Smooth muscle cell (in vitro differentiated cells): ENCODE measurements at regions not wholly inside any gene's neighbourhood (a gene's known extent, or its start where the extent isn't known, plus 50 kb on each side); places are given as distances from the start of the nearest gene placed in this dataset.

ENCODE experiments used
- DNase-seq: peaks from one replicate; lab custom pipeline; 2025; ENCODE audit not compliant: unreplicated experiment; lab: John Stamatoyannopoulos, UW
- H2AFZ ChIP-seq: fragments of 200-600 bp; sonication (generic); 2 replicates; pipeline ENCODE4 v1.6.0; 2016; ENCODE audit warnings: antibody characterized with exemption, low read depth, mild to moderate bottlenecking
- H3F3A ChIP-seq: fragments of 200-600 bp; sonication (generic); 2 replicates; pipeline ENCODE4 v1.6.0; 2017; ENCODE audit warnings: antibody characterized with exemption, low read depth
- H3K27ac ChIP-seq: fragments of 200-600 bp; sonication (generic); 2 replicates; pipeline ENCODE4 v1.5.1; 2016; ENCODE audit warnings: low read depth, mild to moderate bottlenecking
- H3K27me3 ChIP-seq: fragments of 200-600 bp; sonication (generic); 2 replicates; pipeline ENCODE4 v1.6.1; 2016; ENCODE audit warnings: low read depth, mild to moderate bottlenecking
- H3K36me3 ChIP-seq: fragments of 200-600 bp; sonication (generic); 2 replicates; pipeline ENCODE4 v1.5.1; 2016; ENCODE audit warnings: low read depth
- H3K4me1 ChIP-seq: fragments of 200-600 bp; sonication (generic); 2 replicates; pipeline ENCODE4 v1.5.1; 2016; ENCODE audit warnings: low read depth
- H3K4me2 ChIP-seq: fragments of 200-600 bp; sonication (generic); 2 replicates; pipeline ENCODE4 v1.6.0; 2016; ENCODE audit warnings: mild to moderate bottlenecking
- H3K4me3 ChIP-seq: fragments of 200-600 bp; sonication (generic); 2 replicates; pipeline ENCODE4 v1.5.1; 2016; ENCODE audit warnings: mild to moderate bottlenecking
- H3K79me2 ChIP-seq: fragments of 200-600 bp; sonication (generic); 2 replicates; pipeline ENCODE4 v1.6.0; 2016; ENCODE audit warnings: low read depth, mild to moderate bottlenecking
- H3K9ac ChIP-seq: fragments of 200-600 bp; sonication (generic); 2 replicates; pipeline ENCODE4 v1.6.0; 2016; ENCODE audit warnings: low read depth
- H3K9me3 ChIP-seq: fragments of 200-600 bp; sonication (generic); replicated peaks from 2 replicates; pipeline ENCODE4 v1.5.1; 2016; ENCODE audit warnings: low read depth
- H4K20me1 ChIP-seq: fragments of 200-600 bp; sonication (generic); 2 replicates; pipeline ENCODE4 v1.6.0; 2016; ENCODE audit warnings: low read depth
- WGBS: methylation state at CpG from one replicate; pipeline ENCODE4 v1.1.7; 2016; ENCODE audit warnings: low lambda C conversion rate; 5-methylcytosine and 5-hydroxymethylcytosine counted together
- TF ChIP-seq, protein P1 (sequence below): fragments of 200-600 bp; sonication (generic); IDR thresholded peaks from 2 replicates; pipeline ENCODE4 v1.5.1; 2017; ENCODE audit warnings: borderline replicate concordance, mild to moderate bottlenecking, antibody characterized with exemption; ENCODE audit not compliant: insufficient read depth, poor library complexity, severe bottlenecking

DNA sequence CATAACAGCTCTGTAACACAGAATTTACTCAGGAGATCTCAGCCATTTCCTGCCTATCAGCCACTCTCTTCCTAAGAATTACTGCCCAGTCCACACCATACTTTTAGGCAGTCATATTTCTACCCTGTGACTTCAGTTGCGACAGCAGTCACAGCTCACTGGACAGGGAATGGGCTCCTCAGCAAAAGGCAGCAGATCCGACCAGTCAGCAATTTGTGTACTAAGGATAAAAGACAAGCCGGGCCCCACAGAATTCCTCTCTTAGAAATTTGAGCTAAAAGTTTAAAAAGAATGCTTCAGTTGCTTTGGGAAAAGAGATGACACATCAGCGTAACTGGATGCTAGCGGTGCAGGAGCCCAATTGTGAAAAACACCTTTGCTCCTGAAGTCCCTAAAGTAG, 172.1 kb downstream of the ENC1 start:
- Histone ChIP-seq H2AFZ (peak overlapping the region; percentile 89), H4K20me1 (no peaks in the 10 kb centered on the region), H3K79me2 (no peaks in the 10 kb centered on the region), H3K36me3 (no peaks in the 10 kb centered on the region), H3K27me3 (no peaks in the 10 kb centered on the region), H3K4me2 (peak overlapping the region; percentile 28), H3F3A (no peaks in the 10 kb centered on the region), H3K4me1 (no peaks in the 10 kb centered on the region), H3K4me3 (no peak overlapping the region), H3K9ac (no peak overlapping the region), H3K9me3 (no peaks in the 10 kb centered on the region), H3K27ac (no peak overlapping the region)
- DNase-seq: no peak
- TF ChIP-seq, protein P1, sequence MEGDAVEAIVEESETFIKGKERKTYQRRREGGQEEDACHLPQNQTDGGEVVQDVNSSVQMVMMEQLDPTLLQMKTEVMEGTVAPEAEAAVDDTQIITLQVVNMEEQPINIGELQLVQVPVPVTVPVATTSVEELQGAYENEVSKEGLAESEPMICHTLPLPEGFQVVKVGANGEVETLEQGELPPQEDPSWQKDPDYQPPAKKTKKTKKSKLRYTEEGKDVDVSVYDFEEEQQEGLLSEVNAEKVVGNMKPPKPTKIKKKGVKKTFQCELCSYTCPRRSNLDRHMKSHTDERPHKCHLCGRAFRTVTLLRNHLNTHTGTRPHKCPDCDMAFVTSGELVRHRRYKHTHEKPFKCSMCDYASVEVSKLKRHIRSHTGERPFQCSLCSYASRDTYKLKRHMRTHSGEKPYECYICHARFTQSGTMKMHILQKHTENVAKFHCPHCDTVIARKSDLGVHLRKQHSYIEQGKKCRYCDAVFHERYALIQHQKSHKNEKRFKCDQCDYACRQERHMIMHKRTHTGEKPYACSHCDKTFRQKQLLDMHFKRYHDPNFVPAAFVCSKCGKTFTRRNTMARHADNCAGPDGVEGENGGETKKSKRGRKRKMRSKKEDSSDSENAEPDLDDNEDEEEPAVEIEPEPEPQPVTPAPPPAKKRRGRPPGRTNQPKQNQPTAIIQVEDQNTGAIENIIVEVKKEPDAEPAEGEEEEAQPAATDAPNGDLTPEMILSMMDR: no peak
- WGBS: 64% methylated on average over 5 of the region's 5 CpGs

DNA sequence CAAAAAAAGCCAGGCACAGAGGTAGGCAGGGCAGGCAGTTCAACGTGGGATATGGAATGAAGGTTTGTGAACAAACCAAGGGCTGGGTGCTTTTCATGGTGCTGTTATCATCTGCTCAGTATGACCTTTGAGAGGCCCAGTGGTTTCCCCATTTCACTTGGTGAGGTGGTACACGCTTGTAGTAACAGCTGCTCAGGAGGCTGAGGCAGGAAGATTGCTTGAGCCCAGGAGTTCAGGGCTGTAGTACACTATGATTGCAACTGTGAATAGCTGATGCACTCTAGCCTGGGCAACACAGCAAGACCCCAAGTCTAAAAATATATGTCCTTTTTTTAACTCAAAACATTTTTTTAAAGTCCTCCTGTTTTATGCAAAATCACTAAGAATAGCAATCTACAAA, 174.8 kb downstream of the ENC1 start:
- no peak for DNase-seq
- no peaks in the 10 kb centered on the region for H3K4me1 ChIP-seq
- H3F3A ChIP-seq: no peaks in the 10 kb centered on the region
- H3K27ac ChIP-seq: no peak overlapping the region
- H3K79me2 ChIP-seq: no peaks in the 10 kb centered on the region
- H3K36me3 ChIP-seq: no peaks in the 10 kb centered on the region
- 92% methylated on average over 2 of the region's 2 CpGs for WGBS
- no peaks in the 10 kb centered on the region for H3K27me3 ChIP-seq
- TF ChIP-seq, protein P1: no peak
- no peaks in the 10 kb centered on the region for H4K20me1 ChIP-seq
- no peak overlapping the region for H3K4me2 ChIP-seq
- H2AFZ ChIP-seq: no peak overlapping the region
- no peak overlapping the region for H3K9ac ChIP-seq
- no peaks in the 10 kb centered on the region for H3K9me3 ChIP-seq
- H3K4me3 ChIP-seq: no peak overlapping the region

DNA sequence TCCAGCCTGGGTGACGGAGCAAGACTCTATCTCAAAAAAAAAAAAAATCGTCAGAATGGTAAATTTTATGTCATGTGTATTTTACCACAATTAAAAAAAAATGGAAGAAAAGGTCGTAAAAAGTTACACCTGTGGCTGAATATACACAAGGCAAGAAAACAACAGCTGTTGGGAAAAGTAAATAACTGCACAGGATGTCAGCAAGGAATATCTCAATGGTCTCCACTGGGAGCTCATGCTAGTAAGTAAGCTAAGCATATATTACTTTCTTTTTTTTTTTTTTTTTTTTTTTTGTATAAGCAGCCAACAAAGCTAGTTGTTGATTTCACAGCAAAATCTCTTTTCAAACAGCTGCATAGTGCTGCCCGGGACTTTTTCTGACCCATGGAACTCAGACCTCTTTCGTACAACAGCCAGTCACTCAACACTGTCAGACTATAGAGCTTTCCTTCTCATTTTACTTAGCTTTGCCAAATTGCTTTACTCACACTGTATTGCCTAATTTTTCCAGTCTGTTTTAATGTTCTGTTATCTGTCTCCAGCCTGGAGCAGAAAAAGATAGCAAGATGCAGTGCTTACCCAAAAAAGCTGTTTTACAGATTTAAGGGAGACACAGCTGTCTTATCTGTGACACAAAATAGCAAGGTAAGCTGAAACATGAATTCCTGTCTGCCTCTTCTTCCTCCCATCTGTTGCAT, 175.9 kb downstream of the ENC1 start:
- H4K20me1 ChIP-seq: no peaks in the 10 kb centered on the region
- 60% methylated on average over 5 of the region's 5 CpGs for WGBS
- no peaks in the 10 kb centered on the region for H3K36me3 ChIP-seq
- no peaks in the 10 kb centered on the region for H3K79me2 ChIP-seq
- no peaks in the 10 kb centered on the region for H3F3A ChIP-seq
- TF ChIP-seq, protein P1: no peak
- H3K27ac ChIP-seq: no peak overlapping the region
- H3K9me3 ChIP-seq: no peaks in the 10 kb centered on the region
- H3K4me1 ChIP-seq: no peaks in the 10 kb centered on the region
- H3K9ac ChIP-seq: no peak overlapping the region
- H2AFZ ChIP-seq: no peak overlapping the region
- DNase-seq: no peak
- H3K4me3 ChIP-seq: no peak overlapping the region
- no peak overlapping the region for H3K4me2 ChIP-seq
- H3K27me3 ChIP-seq: no peaks in the 10 kb centered on the region

DNA sequence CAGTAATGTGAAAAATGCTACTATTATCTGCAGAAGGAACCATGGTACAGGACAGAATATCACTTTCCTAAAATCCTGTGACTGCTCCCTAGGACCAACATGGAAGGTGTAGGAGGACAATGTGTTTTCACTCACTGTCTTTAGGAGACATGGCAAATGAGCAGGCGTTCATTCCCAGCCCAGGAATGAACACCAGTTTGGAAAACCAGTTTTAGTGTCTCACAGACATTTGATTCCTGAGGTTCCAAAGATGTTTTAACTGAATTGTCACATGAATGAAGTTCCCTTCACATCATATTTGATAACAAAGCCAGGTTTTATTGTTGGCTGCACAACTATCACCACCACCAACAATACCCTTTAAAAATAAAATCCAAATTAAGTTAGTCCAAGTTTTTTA, 178.2 kb downstream of the ENC1 start:
- Histone ChIP-seq H3F3A (no peaks in the 10 kb centered on the region), H3K9me3 (no peaks in the 10 kb centered on the region), H3K9ac (no peak overlapping the region), H4K20me1 (no peaks in the 10 kb centered on the region), H3K36me3 (no peaks in the 10 kb centered on the region), H3K27ac (no peak overlapping the region), H3K79me2 (no peaks in the 10 kb centered on the region), H3K4me1 (no peaks in the 10 kb centered on the region), H3K27me3 (no peaks in the 10 kb centered on the region), H3K4me2 (no peak overlapping the region), H3K4me3 (no peak overlapping the region), H2AFZ (no peak overlapping the region)
- TF ChIP-seq, protein P1: no peak
- no peak for DNase-seq
- WGBS: 56% methylated on average over 1 of the region's 1 CpG
